Osteocyte (in vitro differentiated cells): ENCODE measurements at regions not wholly inside any gene's neighbourhood (a gene's known extent, or its start where the extent isn't known, plus 50 kb on each side); places are given as distances from the start of the nearest gene placed in this dataset.
"Not testable (repeated sequence)": the region's sequence is repeated elsewhere in the genome, so short reads cannot be mapped to it uniquely, and the experiment has no call there.

Source experiments
- DNase-seq: peaks from one replicate; pipeline ENCODE4 v3.0.0; 2021; ENCODE audit warnings: mixed read lengths; ENCODE audit not compliant: unreplicated experiment; ENCODE audit errors: extremely low spot score
- H3K27ac Mint-ChIP-seq: one replicate; pipeline ENCODE4 v1.8.0; 2021; ENCODE audit warnings: mild to moderate bottlenecking, mixed read lengths; ENCODE audit not compliant: unreplicated experiment
- H3K27me3 Mint-ChIP-seq: one replicate; pipeline ENCODE4 v1.8.0; 2021; ENCODE audit warnings: mixed read lengths; ENCODE audit not compliant: unreplicated experiment
- H3K36me3 Mint-ChIP-seq: one replicate; pipeline ENCODE4 v1.8.0; 2021; ENCODE audit warnings: mixed read lengths; ENCODE audit not compliant: unreplicated experiment
- H3K4me1 Mint-ChIP-seq: one replicate; pipeline ENCODE4 v1.8.0; 2021; ENCODE audit warnings: mixed read lengths; ENCODE audit not compliant: unreplicated experiment
- H3K4me3 Mint-ChIP-seq: one replicate; pipeline ENCODE4 v1.8.0; 2021; ENCODE audit warnings: mild to moderate bottlenecking, moderate library complexity, mixed read lengths; ENCODE audit not compliant: unreplicated experiment
- H3K9me3 Mint-ChIP-seq: one replicate; pipeline ENCODE4 v1.8.0; 2021; ENCODE audit warnings: mixed read lengths; ENCODE audit not compliant: unreplicated experiment
- CTCF ChIP-seq: fragments of 200-600 bp; sonication (generic); IDR thresholded peaks from 2 replicates; pipeline ENCODE4 v1.5.0; 2021; ENCODE audit warnings: antibody characterized with exemption, mild to moderate bottlenecking, moderate library complexity

- no peak for TF ChIP-seq CTCF
- no peaks in the 10 kb centered on the region for H3K27me3 Mint-ChIP-seq
- no peaks in the 10 kb centered on the region for H3K9me3 Mint-ChIP-seq
Measured at GRCh38 chr17:70327279-70327678, 157.9 kb downstream of the KCNJ2 start.

GRCh38 chr17:70327723-70328122 lies 158.4 kb downstream of the KCNJ2 start:
- no peak overlapping the region for H3K4me3 Mint-ChIP-seq
- no peaks in the 10 kb centered on the region for H3K4me1 Mint-ChIP-seq
- H3K9me3 Mint-ChIP-seq = no peaks in the 10 kb centered on the region

More at GRCh38 chr17:70327279-70327678, 157.9 kb downstream of the KCNJ2 start:
- Mint-ChIP-seq H3K4me1 (no peaks in the 10 kb centered on the region), H3K27ac (no peak overlapping the region), H3K36me3 (no peaks in the 10 kb centered on the region), H3K4me3 (no peak overlapping the region)
- no peak for DNase-seq

GRCh38 chr17:70329721-70330120 lies 160.4 kb downstream of the KCNJ2 start:
- no peaks in the 10 kb centered on the region for H3K4me1 Mint-ChIP-seq
- TF ChIP-seq CTCF = no peak
- no peak overlapping the region for H3K27ac Mint-ChIP-seq

More at GRCh38 chr17:70327723-70328122, 158.4 kb downstream of the KCNJ2 start:
- no peak for DNase-seq
- Mint-ChIP-seq H3K27me3 (no peaks in the 10 kb centered on the region), H3K27ac (no peak overlapping the region), H3K36me3 (no peaks in the 10 kb centered on the region)
- TF ChIP-seq CTCF = no peak

GRCh38 chr17:70331066-70331465 lies 161.7 kb downstream of the KCNJ2 start:
- H3K27me3 Mint-ChIP-seq, H3K27ac Mint-ChIP-seq, H3K4me1 Mint-ChIP-seq: not testable (repeated sequence)

More at GRCh38 chr17:70329721-70330120, 160.4 kb downstream of the KCNJ2 start:
- Mint-ChIP-seq H3K27me3 (no peaks in the 10 kb centered on the region), H3K36me3 (no peaks in the 10 kb centered on the region), H3K9me3 (no peaks in the 10 kb centered on the region), H3K4me3 (no peak overlapping the region)
- no peak for DNase-seq

GRCh38 chr17:70332356-70333210 lies 163.3 kb downstream of the KCNJ2 start:
- Mint-ChIP-seq H3K4me1 (no peaks in the 10 kb centered on the region), H3K36me3 (no peaks in the 10 kb centered on the region), H3K9me3 (no peaks in the 10 kb centered on the region), H3K27me3 (no peaks in the 10 kb centered on the region), H3K4me3 (no peak overlapping the region), H3K27ac (no peak overlapping the region)
- no peak for DNase-seq
- TF ChIP-seq CTCF = no peak

More at GRCh38 chr17:70331066-70331465, 161.7 kb downstream of the KCNJ2 start:
- not testable (repeated sequence) for H3K4me3 Mint-ChIP-seq, H3K36me3 Mint-ChIP-seq, DNase-seq, H3K9me3 Mint-ChIP-seq
